GM12874 (cell line): ENCODE measurements at regions not wholly inside any gene's neighbourhood (a gene's known extent, or its start where the extent isn't known, plus 50 kb on each side); places are given as distances from the start of the nearest gene placed in this dataset.

Source experiments
- TF ChIP-seq, protein P1 (sequence below): IDR thresholded peaks from 2 replicates; pipeline ENCODE4 v1.5.1; 2011; ENCODE audit warnings: low read depth, mild to moderate bottlenecking, control low read depth, low read length, moderate library complexity; ENCODE audit not compliant: insufficient read depth

GRCh38 chr13:84910423-84910822 lies 888.8 kb downstream of the SLITRK6 start:
- TF ChIP-seq, protein P1, sequence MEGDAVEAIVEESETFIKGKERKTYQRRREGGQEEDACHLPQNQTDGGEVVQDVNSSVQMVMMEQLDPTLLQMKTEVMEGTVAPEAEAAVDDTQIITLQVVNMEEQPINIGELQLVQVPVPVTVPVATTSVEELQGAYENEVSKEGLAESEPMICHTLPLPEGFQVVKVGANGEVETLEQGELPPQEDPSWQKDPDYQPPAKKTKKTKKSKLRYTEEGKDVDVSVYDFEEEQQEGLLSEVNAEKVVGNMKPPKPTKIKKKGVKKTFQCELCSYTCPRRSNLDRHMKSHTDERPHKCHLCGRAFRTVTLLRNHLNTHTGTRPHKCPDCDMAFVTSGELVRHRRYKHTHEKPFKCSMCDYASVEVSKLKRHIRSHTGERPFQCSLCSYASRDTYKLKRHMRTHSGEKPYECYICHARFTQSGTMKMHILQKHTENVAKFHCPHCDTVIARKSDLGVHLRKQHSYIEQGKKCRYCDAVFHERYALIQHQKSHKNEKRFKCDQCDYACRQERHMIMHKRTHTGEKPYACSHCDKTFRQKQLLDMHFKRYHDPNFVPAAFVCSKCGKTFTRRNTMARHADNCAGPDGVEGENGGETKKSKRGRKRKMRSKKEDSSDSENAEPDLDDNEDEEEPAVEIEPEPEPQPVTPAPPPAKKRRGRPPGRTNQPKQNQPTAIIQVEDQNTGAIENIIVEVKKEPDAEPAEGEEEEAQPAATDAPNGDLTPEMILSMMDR = no peak

- TF ChIP-seq, protein P1 = no peak
Measured at GRCh38 chr13:84903391-84903790, 895.8 kb downstream of the SLITRK6 start.

- TF ChIP-seq, protein P1 = no peak
Measured at GRCh38 chr13:84902243-84902642, 897.0 kb downstream of the SLITRK6 start.

DNA sequence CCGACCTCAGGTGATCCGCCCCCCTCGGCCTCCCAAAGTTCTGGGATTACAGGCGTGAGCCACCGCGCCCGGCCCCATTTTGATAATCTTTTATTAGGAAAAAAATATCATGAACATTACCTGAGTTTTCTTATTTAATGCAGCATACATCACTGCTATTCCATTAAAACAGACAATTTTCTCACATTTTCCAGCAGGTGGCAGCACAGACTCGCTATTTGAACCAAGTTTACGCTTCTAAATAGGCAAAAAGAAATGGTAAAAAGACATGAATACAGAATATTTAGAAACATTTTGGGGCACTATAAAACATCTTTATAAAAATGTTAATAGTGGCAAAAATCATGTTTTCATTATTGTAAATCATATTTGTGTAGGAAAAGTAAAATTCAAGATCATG lies 903.1 kb downstream of the SLITRK6 start:
- TF ChIP-seq, protein P1 = peak; percentile 36; the same call in 1 of the 2 replicates

DNA sequence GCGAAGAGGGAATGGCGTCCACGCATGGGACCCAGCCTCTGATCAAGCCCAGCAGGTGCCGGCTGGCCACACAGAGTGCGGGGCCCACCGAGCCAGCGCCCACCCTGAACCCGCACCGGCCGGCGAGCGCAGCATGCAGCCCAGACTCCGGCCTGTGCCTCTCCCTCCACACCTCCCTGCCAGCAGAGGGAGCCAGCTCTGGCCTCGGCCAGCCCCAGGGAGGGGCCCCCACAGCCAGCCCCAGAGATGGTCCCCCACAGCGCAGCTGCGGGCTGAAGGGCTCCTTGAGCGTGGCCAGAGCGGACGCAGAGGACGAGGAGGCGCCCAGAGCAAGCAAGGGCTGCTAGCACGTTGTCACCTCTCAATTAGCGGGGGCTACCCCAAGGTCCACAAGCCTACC lies 904.5 kb downstream of the SLITRK6 start:
- TF ChIP-seq, protein P1 = 0 out of 2 replicates have a peak, but pooled peaks have one; percentile 10

DNA sequence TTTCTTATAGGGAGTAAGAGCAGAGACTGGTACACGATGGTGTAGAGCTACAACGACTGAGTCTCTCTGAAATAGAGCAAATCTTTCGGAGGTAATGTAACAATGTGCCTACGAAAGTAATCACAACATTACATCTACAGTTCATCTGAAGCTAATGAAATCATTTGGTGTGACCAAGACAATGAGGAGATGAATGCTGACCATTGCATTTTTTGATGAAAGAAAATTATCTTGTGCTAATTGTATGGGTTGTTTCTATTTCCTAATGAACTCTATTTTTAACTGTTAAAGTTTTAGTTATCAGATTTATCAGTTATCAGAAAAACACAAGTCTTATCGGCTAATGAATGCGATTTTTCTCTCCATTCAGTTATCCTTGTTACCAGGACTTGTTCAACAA lies 913.4 kb downstream of the SLITRK6 start:
- TF ChIP-seq, protein P1 = no peak

- TF ChIP-seq, protein P1 = no peak
Measured at GRCh38 chr13:84873951-84874350, 925.3 kb downstream of the SLITRK6 start.
